ENCODE measurements at regions not wholly inside any gene's neighbourhood (a gene's known extent, or its start where the extent isn't known, plus 50 kb on each side); places are given as distances from the start of the nearest gene placed in this dataset.

DNA sequence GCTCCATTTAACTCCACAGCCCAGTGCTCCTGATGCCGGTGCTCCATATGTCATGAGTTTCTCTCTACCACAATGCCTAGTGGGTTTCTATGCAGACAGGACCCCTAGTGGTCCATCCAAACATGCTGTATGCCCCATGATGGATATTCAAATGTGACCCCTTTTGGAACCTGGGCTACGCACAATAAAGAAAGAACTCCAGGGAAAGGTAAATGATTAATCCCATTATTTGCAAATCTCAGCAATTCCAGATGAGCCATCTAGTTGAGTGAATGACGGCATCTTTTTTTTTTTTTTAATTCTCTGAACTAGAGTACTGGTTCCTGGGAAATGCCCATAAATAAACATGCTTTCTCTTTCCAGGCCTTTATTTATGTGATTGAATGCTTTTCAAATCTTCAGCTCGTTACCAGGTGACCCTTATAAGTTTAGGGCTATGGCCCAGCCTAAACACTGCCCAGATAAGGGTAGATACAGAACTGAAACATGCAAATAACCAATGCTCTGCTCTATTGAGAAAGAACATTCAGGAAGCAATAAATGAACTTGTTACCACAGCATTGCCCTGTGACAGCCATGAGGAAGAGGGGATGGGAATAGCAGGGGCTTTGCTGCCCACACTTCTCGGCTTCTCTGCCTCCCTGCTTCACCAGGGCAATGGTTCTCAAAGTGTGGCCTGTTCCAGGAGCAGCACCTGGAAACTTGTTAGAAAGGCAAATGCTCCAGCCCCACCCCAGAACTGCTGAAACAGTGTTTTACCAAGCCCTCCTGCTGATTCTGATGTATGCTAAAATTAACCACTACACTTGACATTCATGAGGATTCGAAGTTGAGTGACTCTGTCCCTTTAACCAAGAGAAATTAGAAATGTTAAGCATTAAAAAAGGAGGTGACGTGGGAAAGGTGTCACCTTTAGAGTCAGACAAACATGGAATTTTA is 151.7 kb downstream of the SEC16B start:
- TF ChIP-seq, protein P1, sequence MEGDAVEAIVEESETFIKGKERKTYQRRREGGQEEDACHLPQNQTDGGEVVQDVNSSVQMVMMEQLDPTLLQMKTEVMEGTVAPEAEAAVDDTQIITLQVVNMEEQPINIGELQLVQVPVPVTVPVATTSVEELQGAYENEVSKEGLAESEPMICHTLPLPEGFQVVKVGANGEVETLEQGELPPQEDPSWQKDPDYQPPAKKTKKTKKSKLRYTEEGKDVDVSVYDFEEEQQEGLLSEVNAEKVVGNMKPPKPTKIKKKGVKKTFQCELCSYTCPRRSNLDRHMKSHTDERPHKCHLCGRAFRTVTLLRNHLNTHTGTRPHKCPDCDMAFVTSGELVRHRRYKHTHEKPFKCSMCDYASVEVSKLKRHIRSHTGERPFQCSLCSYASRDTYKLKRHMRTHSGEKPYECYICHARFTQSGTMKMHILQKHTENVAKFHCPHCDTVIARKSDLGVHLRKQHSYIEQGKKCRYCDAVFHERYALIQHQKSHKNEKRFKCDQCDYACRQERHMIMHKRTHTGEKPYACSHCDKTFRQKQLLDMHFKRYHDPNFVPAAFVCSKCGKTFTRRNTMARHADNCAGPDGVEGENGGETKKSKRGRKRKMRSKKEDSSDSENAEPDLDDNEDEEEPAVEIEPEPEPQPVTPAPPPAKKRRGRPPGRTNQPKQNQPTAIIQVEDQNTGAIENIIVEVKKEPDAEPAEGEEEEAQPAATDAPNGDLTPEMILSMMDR (IDR thresholded peaks at IDR 0.05), result no peak
- no peak for TF ChIP-seq EZH2phosphoT487 (IDR thresholded peaks at IDR 0.05)
